ENCODE measurements at regions not wholly inside any gene's neighbourhood (a gene's known extent, or its start where the extent isn't known, plus 50 kb on each side); places are given as distances from the start of the nearest gene placed in this dataset.

DNA sequence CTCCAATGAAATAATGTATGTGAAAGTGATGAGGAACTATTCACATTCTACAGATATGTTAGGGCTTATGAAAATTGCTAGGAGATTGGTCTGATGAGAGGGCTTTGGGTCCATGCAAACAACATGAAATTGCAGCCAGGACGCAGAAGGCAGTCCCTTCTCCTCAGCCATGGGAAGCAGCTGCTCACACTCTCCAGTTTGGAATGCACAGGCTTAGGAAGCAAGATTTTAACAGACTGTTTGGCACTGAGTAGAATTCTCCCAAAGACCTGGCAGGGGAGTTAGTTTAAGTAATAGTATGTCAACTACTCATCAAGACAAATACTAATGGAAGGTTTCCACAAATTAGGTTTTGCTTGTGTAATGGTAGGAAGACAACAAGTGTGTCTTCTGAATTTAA lies 500.7 kb upstream of the ARRDC4 start:
- TF ChIP-seq, protein P1, sequence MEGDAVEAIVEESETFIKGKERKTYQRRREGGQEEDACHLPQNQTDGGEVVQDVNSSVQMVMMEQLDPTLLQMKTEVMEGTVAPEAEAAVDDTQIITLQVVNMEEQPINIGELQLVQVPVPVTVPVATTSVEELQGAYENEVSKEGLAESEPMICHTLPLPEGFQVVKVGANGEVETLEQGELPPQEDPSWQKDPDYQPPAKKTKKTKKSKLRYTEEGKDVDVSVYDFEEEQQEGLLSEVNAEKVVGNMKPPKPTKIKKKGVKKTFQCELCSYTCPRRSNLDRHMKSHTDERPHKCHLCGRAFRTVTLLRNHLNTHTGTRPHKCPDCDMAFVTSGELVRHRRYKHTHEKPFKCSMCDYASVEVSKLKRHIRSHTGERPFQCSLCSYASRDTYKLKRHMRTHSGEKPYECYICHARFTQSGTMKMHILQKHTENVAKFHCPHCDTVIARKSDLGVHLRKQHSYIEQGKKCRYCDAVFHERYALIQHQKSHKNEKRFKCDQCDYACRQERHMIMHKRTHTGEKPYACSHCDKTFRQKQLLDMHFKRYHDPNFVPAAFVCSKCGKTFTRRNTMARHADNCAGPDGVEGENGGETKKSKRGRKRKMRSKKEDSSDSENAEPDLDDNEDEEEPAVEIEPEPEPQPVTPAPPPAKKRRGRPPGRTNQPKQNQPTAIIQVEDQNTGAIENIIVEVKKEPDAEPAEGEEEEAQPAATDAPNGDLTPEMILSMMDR (IDR thresholded peaks at IDR 0.05) = no peak
- TF ChIP-seq POLR2A (IDR thresholded peaks at IDR 0.05) = no peak
- TF ChIP-seq POLR2AphosphoS5 (IDR thresholded peaks at IDR 0.05) = no peak

All from prostate gland (tissue), 2 donors.